ENCODE measurements at regions not wholly inside any gene's neighbourhood (a gene's known extent, or its start where the extent isn't known, plus 50 kb on each side); places are given as distances from the start of the nearest gene placed in this dataset.

- no peaks in the 10 kb centered on the region for H3K9me3 ChIP-seq
- H3K36me3 ChIP-seq, result no peaks in the 10 kb centered on the region
- H3K27me3 ChIP-seq, result no peaks in the 10 kb centered on the region
- no peak for DNase-seq
- no peak overlapping the region for H3K4me3 ChIP-seq (ENCODE audit: low read depth, low read length)
- TF ChIP-seq CTCF (IDR thresholded peaks at IDR 0.05; ENCODE audit: low read depth, low read length), result no peak
- H3K4me1 ChIP-seq, result no peaks in the 10 kb centered on the region
These were observed 736.0 kb upstream of the NR2F2 start for GRCh38 chr15:95594496-95594895.

- no peak for DNase-seq
- no peak for TF ChIP-seq CTCF (IDR thresholded peaks at IDR 0.05; ENCODE audit: low read depth, low read length)
- Histone ChIP-seq H3K36me3 (no peaks in the 10 kb centered on the region), H3K27me3 (no peaks in the 10 kb centered on the region), H3K4me3 (ENCODE audit: low read depth, low read length) (no peak overlapping the region), H3K9me3 (no peaks in the 10 kb centered on the region), H3K4me1 (no peaks in the 10 kb centered on the region)
These were observed 734.7 kb upstream of the NR2F2 start for GRCh38 chr15:95595759-95596158.

DNA sequence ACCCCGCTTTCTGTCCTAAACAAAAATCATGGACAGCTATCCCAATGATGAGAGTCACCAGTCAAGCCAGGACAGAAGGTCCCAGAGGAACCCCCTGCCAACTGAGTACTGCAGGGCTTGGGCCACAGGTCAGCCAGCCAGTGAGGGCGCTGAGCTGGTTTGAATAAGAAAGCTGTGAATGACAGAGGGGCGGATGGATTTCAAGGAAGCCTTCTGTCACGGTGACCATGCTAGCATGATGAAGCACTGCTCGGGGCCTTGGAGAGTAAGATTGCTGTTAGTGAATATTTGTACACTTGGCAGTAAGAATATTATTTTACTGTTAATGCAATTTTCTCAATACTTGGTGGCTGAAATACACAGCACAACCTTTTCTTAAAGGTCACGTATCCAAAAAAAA, 734.0 kb upstream of the NR2F2 start:
- no peaks in the 10 kb centered on the region for H3K27me3 ChIP-seq
- TF ChIP-seq CTCF (IDR thresholded peaks at IDR 0.05; ENCODE audit: low read depth, low read length), result no peak
- no peak overlapping the region for H3K4me3 ChIP-seq (ENCODE audit: low read depth, low read length)
- DNase-seq, result no peak
- H3K36me3 ChIP-seq, result no peaks in the 10 kb centered on the region
- H3K4me1 ChIP-seq, result no peaks in the 10 kb centered on the region
- H3K9me3 ChIP-seq, result no peaks in the 10 kb centered on the region

- no peak for TF ChIP-seq CTCF (IDR thresholded peaks at IDR 0.05; ENCODE audit: low read depth, low read length)
- Histone ChIP-seq H3K27me3 (no peaks in the 10 kb centered on the region), H3K9me3 (no peaks in the 10 kb centered on the region), H3K36me3 (no peaks in the 10 kb centered on the region), H3K4me1 (no peaks in the 10 kb centered on the region), H3K4me3 (ENCODE audit: low read depth, low read length) (no peak overlapping the region)
- no peak for DNase-seq
These were observed 732.1 kb upstream of the NR2F2 start for GRCh38 chr15:95598251-95598855.

GRCh38 chr15:95600367-95600766, 730.1 kb upstream of the NR2F2 start:
- Histone ChIP-seq H3K27me3 (no peaks in the 10 kb centered on the region), H3K36me3 (no peaks in the 10 kb centered on the region), H3K4me1 (no peaks in the 10 kb centered on the region), H3K9me3 (no peaks in the 10 kb centered on the region), H3K4me3 (ENCODE audit: low read depth, low read length) (no peak overlapping the region)
- no peak for TF ChIP-seq CTCF (IDR thresholded peaks at IDR 0.05; ENCODE audit: low read depth, low read length)
- DNase-seq, result no peak

DNA sequence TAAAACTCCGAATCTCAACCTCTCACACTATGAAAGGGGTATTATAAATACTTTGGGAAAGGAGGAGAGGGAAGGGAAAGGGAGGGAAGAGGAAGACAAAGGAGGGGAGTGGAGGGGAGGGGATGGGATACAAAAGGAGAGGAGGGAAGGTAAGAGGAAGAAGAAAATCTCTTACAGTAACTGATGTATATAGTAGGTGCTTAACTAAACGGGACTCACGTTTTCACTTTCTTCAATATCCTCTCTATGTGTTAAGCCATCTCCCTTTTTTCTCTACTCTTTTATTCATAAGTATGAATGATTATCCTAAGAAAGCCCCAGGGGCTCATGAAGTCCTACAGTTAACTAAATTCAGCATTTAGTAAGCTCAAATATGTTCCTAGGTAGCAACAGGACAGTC, 729.6 kb upstream of the NR2F2 start:
- Histone ChIP-seq H3K9me3 (no peaks in the 10 kb centered on the region), H3K27me3 (no peaks in the 10 kb centered on the region), H3K4me1 (no peaks in the 10 kb centered on the region), H3K4me3 (ENCODE audit: low read depth, low read length) (no peak overlapping the region), H3K36me3 (no peaks in the 10 kb centered on the region)
- no peak for TF ChIP-seq CTCF (IDR thresholded peaks at IDR 0.05; ENCODE audit: low read depth, low read length)
- no peak for DNase-seq
